NCI-H146 treated with DMSO at 0.1 percent for 48 hours (cell line): ENCODE measurements at regions not wholly inside any gene's neighbourhood (a gene's known extent, or its start where the extent isn't known, plus 50 kb on each side); places are given as distances from the start of the nearest gene placed in this dataset.

Experiments
- DNase-seq: peaks from one replicate; lab custom pipeline; 2025; ENCODE audit not compliant: unreplicated experiment; lab: John Stamatoyannopoulos, UW

DNA sequence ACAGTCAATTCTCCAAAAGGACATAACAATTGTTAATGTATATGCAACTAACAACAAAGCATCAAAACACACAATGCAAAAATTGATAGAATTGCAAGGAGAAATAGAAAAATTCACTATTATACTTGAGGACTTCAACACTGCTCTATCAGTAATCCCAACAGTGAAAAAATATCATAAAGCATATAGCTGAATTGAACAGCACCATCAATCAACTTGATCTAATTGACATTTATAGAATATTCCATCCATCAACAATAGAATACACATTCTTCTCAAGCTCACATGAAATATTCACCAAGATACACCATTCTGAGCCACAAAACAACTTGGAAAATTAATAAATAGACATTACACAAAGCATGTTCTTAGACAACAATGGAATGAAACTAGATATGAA is 60.1 kb upstream of the ASXL3 start:
- no peak for DNase-seq

DNA sequence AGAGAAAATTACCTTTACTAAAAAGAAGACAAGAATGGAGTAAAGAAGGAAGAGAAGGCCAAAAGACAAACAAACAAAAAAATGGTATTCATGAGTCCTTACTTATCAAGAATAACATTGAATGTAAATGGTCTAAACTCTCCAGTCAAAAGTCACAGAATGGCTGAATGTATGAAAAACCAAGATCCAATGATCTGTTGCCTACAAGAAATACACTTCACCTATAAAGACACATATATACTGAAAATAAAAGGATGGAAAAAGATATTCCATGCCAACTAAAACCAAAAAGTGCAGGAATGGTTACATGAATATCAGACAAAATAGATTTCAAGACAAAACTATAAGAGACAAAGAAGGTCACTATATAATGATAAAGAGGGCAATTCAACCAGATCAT is 65.0 kb upstream of the ASXL3 start:
- DNase-seq, result no peak

DNA sequence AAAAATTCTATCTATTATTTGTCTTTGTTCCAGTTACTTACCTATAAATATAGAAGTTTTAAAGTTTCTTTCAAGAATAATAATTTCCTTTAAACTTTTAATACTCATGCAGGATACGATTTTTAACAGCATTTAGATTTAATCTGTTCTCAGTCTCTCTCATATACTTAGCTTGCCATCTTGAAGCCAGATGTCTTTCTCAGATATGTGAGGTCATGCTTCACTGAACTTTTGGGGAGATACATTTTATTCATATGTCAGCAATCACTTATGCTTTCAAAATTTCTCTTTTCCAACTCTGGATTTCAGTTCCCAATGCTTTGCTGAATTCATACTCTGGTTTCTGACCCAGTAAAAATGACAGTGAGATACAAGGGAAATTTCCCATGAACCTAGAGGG is 66.5 kb upstream of the CCDC178 start:
- no peak for DNase-seq

DNA sequence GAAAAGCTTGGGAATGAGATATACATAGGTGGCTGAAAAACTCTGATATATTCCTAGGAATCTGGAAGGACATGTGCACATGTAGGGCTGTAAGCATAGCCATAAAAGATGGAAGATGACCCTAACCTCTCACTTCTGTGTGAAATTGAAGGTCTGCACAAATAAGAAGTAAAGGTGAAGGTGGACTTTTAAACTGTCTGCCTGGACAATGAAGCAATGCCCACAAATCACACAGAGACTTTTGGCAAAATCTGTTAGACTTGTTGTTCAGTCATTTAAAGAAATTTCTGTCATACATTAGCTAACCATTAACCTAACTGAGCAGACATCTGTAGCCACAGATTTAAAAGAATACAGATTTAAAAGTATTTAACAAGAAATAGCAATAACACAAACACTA is 65.3 kb upstream of the CCDC178 start:
- DNase-seq, result no peak

DNA sequence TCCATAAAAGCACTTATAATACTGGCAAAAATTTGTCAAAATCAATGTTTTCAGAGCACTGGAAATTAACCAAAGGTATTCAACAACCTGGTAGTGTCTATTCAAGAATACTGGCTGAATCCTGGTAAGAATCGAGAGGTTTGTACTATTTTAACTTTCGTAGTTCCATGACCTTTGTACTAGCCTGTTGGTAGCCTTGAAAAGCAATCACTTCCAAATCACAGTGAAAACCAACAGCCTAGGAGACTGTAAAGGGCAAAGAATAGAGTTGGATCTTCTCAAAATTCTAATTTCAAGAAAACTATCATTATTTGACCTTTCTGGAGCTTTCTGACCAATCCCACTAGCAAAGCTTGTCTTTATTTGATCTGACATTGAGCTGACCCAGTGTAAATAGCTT is 64.8 kb upstream of the CCDC178 start:
- no peak for DNase-seq

DNA sequence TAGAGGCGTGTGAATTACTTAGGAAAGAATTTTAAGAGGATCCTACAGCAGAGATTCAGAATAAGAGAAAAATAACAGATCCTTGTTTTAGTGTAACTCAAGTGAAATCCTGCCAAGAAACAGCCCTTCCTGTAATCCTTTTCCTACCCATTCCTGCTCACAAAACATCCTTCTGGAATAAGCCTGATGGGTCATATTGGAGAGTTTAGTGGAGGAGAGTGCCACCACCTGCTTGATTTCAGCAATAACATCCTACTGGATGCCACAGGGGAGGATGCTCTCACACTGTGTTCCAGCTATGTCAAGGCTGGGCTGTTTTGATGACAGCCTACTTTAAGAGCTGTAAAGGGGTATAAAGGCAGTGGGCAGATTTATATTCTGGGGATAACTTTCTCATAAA is 54.8 kb upstream of the CCDC178 start:
- peak; percentile 43 for DNase-seq
